ENCODE measurements at regions not wholly inside any gene's neighbourhood (a gene's known extent, or its start where the extent isn't known, plus 50 kb on each side); places are given as distances from the start of the nearest gene placed in this dataset.

DNA sequence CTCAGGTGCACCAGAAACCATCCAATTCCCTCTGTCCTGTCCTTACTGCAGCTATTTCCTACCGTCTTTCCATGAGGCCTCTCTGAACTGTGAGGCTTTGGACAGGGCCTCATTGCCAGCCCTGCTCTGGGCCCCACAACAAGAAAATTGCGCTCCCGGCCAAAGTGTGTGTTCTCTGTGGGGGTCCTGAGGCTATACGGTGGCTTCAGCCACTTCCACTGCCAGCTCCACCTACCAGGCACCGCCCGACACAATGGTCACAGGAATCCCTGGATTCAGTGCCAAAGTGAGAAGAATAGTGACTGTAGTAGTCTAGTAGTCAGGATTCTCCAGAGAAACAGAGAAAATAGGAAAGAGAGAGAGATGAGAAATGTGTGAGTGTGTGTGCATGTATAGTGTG is 140.2 kb downstream of the IRS1 start:
- DNase-seq (no peak), ATAC-seq (no peak)
- Histone ChIP-seq H3K4me3 (no peak overlapping the region), H3K9me3 (no peaks in the 10 kb centered on the region), H3K4me1 (ENCODE audit: low read depth) (no peaks in the 10 kb centered on the region), H3K36me3 (ENCODE audit: low read depth) (no peaks in the 10 kb centered on the region)
- intact Hi-C loops (cut with DNase I, micrococcal nuclease), result loop anchor here in 1 of 2 donors (10.0 kb wide), 1 partner anchor 135 kb away; the partner anchor contains the start of gene IRS1
- TF ChIP-seq, protein P1, sequence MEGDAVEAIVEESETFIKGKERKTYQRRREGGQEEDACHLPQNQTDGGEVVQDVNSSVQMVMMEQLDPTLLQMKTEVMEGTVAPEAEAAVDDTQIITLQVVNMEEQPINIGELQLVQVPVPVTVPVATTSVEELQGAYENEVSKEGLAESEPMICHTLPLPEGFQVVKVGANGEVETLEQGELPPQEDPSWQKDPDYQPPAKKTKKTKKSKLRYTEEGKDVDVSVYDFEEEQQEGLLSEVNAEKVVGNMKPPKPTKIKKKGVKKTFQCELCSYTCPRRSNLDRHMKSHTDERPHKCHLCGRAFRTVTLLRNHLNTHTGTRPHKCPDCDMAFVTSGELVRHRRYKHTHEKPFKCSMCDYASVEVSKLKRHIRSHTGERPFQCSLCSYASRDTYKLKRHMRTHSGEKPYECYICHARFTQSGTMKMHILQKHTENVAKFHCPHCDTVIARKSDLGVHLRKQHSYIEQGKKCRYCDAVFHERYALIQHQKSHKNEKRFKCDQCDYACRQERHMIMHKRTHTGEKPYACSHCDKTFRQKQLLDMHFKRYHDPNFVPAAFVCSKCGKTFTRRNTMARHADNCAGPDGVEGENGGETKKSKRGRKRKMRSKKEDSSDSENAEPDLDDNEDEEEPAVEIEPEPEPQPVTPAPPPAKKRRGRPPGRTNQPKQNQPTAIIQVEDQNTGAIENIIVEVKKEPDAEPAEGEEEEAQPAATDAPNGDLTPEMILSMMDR (IDR thresholded peaks at IDR 0.05), result no peak

DNA sequence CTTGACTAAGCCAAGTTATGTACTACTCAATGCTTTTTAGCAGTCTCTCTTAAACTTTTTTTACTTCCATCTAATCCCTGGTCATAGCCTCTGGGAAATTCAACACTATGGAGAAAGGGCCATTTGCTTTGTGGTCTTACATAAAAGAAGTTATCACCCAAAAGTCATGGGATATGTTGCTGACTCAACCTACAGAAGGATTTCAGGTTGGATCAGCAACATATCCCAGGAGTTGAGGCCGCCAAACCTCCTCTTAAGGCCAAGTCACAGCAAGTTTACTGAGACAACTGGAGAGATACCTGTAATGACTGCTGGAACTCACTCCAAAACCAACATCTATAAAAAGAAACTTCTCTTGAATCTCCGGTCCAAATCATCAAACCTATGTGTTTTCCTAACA is 141.1 kb downstream of the IRS1 start:
- intact Hi-C loops (cut with DNase I, micrococcal nuclease), result loop anchor here in 1 of 2 donors (10.0 kb wide), 1 partner anchor 136 kb away; the partner anchor contains the start of gene IRS1
- TF ChIP-seq, protein P1 (IDR thresholded peaks at IDR 0.05), result no peak
- H3K4me3 ChIP-seq, result no peak overlapping the region
- H3K4me1 ChIP-seq (ENCODE audit: low read depth), result no peaks in the 10 kb centered on the region
- no peaks in the 10 kb centered on the region for H3K36me3 ChIP-seq (ENCODE audit: low read depth)
- no peaks in the 10 kb centered on the region for H3K9me3 ChIP-seq
- DNase-seq (no peak), ATAC-seq (no peak)

DNA sequence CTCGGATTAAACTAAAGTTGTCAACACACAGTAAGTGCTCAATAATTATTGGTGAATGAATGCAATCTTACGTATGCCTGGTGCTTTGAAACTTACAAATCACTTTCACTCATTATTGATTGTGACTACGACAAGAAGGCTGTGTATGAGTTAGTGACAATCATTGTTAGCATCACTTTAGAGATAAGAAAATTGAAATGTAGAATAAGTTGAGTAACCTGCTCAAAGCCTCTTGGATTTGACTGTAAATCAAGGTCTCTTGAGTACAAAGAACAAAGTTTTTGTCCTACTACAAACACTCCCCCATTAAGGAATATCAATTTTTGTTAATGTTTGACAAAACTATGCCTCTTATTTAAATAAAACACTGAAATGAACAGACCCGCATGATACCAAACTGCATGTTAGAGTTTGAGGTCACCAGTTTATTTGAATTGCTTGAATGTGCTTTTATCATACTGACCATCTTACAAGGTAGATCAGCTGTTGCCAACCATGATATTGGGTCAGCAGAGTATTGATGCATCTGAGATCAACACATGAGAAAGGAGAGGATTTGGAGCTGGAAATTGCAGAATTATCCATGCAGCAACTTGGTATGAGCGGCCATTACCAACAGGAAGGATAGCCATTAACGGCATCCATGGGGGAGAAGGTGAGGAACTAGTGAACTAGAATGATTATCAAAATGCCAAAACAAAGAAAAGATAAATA is 142.1 kb downstream of the IRS1 start:
- DNase-seq (no peak), ATAC-seq (no peak)
- no peaks in the 10 kb centered on the region for H3K36me3 ChIP-seq (ENCODE audit: low read depth)
- TF ChIP-seq, protein P1 (IDR thresholded peaks at IDR 0.05), result no peak
- H3K9me3 ChIP-seq, result no peaks in the 10 kb centered on the region
- H3K4me3 ChIP-seq, result no peak overlapping the region
- intact Hi-C loops (cut with DNase I, micrococcal nuclease), result loop anchor here in 1 of 2 donors (10.0 kb wide), 1 partner anchor 137 kb away; the partner anchor contains the start of gene IRS1
- no peaks in the 10 kb centered on the region for H3K4me1 ChIP-seq (ENCODE audit: low read depth)

DNA sequence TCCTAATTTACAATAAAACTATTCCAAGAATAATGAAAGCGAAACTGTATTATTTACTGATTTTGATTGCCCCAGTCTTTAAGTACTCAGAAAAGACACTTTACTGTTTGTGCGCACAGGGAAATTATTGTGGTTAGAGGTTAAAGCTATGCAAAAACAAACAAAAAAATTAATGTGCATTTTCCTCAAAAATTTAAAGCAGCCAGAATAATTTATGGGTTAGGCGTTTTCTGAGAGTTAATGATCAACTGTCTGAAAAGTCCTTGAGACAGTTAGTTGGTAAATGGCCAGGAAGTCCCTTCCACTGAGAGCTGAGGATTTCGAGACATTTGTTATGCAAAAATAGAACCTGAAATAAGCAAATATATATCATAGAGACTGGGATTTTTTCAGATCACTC is 143.3 kb downstream of the IRS1 start:
- Histone ChIP-seq H3K9me3 (no peaks in the 10 kb centered on the region), H3K4me1 (ENCODE audit: low read depth) (no peaks in the 10 kb centered on the region), H3K36me3 (ENCODE audit: low read depth) (no peaks in the 10 kb centered on the region), H3K4me3 (no peak overlapping the region)
- intact Hi-C loops (cut with DNase I, micrococcal nuclease), result loop anchor here in 1 of 2 donors (10.0 kb wide), 1 partner anchor 138 kb away; the partner anchor contains the start of gene IRS1
- ATAC-seq (no peak), DNase-seq (no peak)
- TF ChIP-seq, protein P1 (IDR thresholded peaks at IDR 0.05), result no peak

DNA sequence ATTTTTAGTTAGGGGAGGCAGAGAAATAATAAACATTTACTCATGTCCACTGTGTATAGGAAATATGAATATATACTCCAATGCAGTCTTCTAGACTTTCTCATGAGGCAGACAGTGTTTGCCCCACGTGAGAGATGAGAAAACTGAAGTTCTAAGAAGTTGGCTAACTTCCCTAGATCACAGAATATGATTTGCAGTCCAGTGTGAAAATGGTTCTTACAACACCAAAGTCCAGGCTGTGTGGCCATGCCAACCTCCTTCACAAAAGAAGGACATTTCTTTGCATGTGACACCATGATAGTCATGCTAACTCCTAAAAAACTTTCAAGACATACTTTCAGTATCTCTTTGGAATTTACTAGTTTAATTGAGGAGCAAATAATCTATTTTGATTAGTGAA is 143.7 kb downstream of the IRS1 start:
- intact Hi-C loops (cut with DNase I, micrococcal nuclease), result loop anchor here in 1 of 2 donors (10.0 kb wide), 1 partner anchor 139 kb away; the partner anchor contains the start of gene IRS1
- H3K4me1 ChIP-seq (ENCODE audit: low read depth), result peaks cover 3% of the 10 kb centered on the region
- H3K9me3 ChIP-seq, result no peaks in the 10 kb centered on the region
- ATAC-seq (peak; percentile 50), DNase-seq (no peak)
- TF ChIP-seq, protein P1 (IDR thresholded peaks at IDR 0.05), result no peak
- H3K4me3 ChIP-seq, result no peak overlapping the region
- no peaks in the 10 kb centered on the region for H3K36me3 ChIP-seq (ENCODE audit: low read depth)
